ENCODE measurements at regions not wholly inside any gene's neighbourhood (a gene's known extent, or its start where the extent isn't known, plus 50 kb on each side); places are given as distances from the start of the nearest gene placed in this dataset.

- no peak for DNase-seq (ENCODE audit: low spot score)
Measured at GRCh38 chr2:18425210-18425703, 135.2 kb downstream of the RDH14 start.

GRCh38 chr2:18423636-18424035 is 136.8 kb downstream of the RDH14 start:
- no peak for DNase-seq (ENCODE audit: low spot score)

- DNase-seq (ENCODE audit: low spot score): no peak
Measured at GRCh38 chr2:18422432-18423165, 137.9 kb downstream of the RDH14 start.

- DNase-seq (ENCODE audit: low spot score): no peak
Measured at GRCh38 chr2:18413676-18414396, 146.6 kb downstream of the RDH14 start.

GRCh38 chr2:18412980-18413675 is 147.3 kb downstream of the RDH14 start:
- no peak for DNase-seq (ENCODE audit: low spot score)

- no peak for DNase-seq (ENCODE audit: low spot score)
Measured at GRCh38 chr2:18411626-18412025, 148.8 kb downstream of the RDH14 start.

- DNase-seq (ENCODE audit: low spot score): no peak
Measured at GRCh38 chr2:18410543-18410942, 149.9 kb downstream of the RDH14 start.

GRCh38 chr2:18408638-18409037 is 151.8 kb downstream of the RDH14 start:
- no peak for DNase-seq (ENCODE audit: low spot score)

GRCh38 chr2:18406219-18406618 is 154.2 kb downstream of the RDH14 start:
- no peak for DNase-seq (ENCODE audit: low spot score)

GRCh38 chr2:18404708-18405107 is 155.7 kb downstream of the RDH14 start:
- no peak for DNase-seq (ENCODE audit: low spot score)

- DNase-seq (ENCODE audit: low spot score): no peak
Measured at GRCh38 chr2:18403921-18404522, 156.4 kb downstream of the RDH14 start.

GRCh38 chr2:18402831-18403230 is 157.6 kb downstream of the RDH14 start:
- no peak for DNase-seq (ENCODE audit: low spot score)

GRCh38 chr2:18401471-18401870 is 159.0 kb downstream of the RDH14 start:
- no peak for DNase-seq (ENCODE audit: low spot score)

- no peak for DNase-seq (ENCODE audit: low spot score)
Measured at GRCh38 chr2:18399601-18400000, 160.9 kb downstream of the RDH14 start.

- DNase-seq (ENCODE audit: low spot score): no peak
Measured at GRCh38 chr2:18398833-18399232, 161.6 kb downstream of the RDH14 start.

GRCh38 chr2:18396329-18397010 is 164.0 kb downstream of the RDH14 start:
- no peak for DNase-seq (ENCODE audit: low spot score)

GRCh38 chr2:18395555-18395954 is 164.9 kb downstream of the RDH14 start:
- no peak for DNase-seq (ENCODE audit: low spot score)

GRCh38 chr2:18387441-18388206 is 172.8 kb downstream of the RDH14 start:
- DNase-seq (ENCODE audit: low spot score): peak; percentile 74

GRCh38 chr2:18384242-18384641 is 176.2 kb downstream of the RDH14 start:
- no peak for DNase-seq (ENCODE audit: low spot score)

- DNase-seq (ENCODE audit: low spot score): no peak
Measured at GRCh38 chr2:18381386-18381785, 179.1 kb downstream of the RDH14 start.

GRCh38 chr2:18380321-18380720 is 180.1 kb downstream of the RDH14 start:
- no peak for DNase-seq (ENCODE audit: low spot score)
